ENCODE measurements at regions not wholly inside any gene's neighbourhood (a gene's known extent, or its start where the extent isn't known, plus 50 kb on each side); places are given as distances from the start of the nearest gene placed in this dataset.

DNA sequence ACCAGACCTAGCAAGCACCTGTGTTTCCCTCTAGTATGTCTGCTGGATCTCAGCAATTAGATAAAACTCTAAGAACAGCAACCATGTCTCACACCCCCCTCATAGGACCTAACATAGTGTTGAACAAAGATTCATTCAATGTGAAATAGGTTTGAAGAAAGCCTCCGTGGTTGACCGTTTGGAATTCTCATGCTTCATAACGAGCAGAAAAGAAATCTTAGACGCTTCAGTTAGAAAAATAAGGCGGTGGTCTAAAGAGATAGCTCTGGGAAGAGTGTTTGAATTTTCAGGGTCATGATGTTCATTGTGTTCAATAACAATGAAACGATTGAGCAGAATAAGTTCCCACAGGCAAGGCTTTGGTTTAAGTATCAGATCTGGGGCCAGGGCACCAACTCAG, 332.9 kb downstream of the COG6 start:
- Histone ChIP-seq H3K27me3 (ENCODE audit: control insufficient read depth, insufficient read depth, low read length) (no peaks in the 10 kb centered on the region), H3K4me1 (ENCODE audit: control insufficient read depth in 2 of 3, insufficient read depth in 2 of 3, low read depth in 1 of 3, low read length in 3 of 3) (no peaks in the 10 kb centered on the region), H3K4me3 (ENCODE audit: low read length in 3 of 3) (no peak overlapping the region), H3K27ac (ENCODE audit: low read depth in 2 of 2, low read length in 2 of 2) (no peak overlapping the region), H3K9ac (ENCODE audit: low read length in 3 of 3) (no peak overlapping the region), H3K9me3 (ENCODE audit: control insufficient read depth in 2 of 3, insufficient read depth in 1 of 3, low read length in 3 of 3) (no peaks in the 10 kb centered on the region), H3K36me3 (ENCODE audit: control insufficient read depth in 2 of 3, insufficient read depth in 3 of 3, low read length in 3 of 3) (no peaks in the 10 kb centered on the region)
- TF ChIP-seq, protein P1, sequence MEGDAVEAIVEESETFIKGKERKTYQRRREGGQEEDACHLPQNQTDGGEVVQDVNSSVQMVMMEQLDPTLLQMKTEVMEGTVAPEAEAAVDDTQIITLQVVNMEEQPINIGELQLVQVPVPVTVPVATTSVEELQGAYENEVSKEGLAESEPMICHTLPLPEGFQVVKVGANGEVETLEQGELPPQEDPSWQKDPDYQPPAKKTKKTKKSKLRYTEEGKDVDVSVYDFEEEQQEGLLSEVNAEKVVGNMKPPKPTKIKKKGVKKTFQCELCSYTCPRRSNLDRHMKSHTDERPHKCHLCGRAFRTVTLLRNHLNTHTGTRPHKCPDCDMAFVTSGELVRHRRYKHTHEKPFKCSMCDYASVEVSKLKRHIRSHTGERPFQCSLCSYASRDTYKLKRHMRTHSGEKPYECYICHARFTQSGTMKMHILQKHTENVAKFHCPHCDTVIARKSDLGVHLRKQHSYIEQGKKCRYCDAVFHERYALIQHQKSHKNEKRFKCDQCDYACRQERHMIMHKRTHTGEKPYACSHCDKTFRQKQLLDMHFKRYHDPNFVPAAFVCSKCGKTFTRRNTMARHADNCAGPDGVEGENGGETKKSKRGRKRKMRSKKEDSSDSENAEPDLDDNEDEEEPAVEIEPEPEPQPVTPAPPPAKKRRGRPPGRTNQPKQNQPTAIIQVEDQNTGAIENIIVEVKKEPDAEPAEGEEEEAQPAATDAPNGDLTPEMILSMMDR (IDR thresholded peaks at IDR 0.05; ENCODE audit: borderline replicate concordance, extremely low read depth, insufficient read depth), result no peak
- no peak for DNase-seq
- FAIRE-seq, result no peak
- intact Hi-C loops (cut with DNase I), result no loop called here

DNA sequence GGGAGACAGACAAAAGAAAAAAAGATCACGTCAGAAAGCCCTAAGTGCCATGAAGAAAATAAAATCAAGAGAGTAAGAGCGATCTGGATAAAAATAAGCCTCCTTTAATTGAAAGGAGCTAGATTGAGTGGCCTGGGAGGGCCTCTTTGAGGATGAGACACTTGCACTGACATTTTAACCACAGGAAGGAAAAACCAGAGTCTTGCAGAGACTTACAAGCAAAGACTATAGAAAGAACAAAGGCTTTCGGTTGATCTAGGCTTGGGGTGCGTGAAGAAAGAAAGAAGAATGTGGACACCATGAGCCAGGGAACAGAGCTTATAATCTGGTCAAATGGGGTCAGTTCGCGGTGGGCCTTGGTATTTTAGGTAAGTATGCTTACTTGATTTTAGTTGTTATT, 342.7 kb downstream of the COG6 start:
- FAIRE-seq (no peak), DNase-seq (no peak)
- Histone ChIP-seq H3K9me3 (ENCODE audit: control insufficient read depth in 2 of 3, insufficient read depth in 1 of 3, low read length in 3 of 3) (no peaks in the 10 kb centered on the region), H3K4me3 (ENCODE audit: low read length in 3 of 3) (no peak overlapping the region), H3K27me3 (ENCODE audit: control insufficient read depth, insufficient read depth, low read length) (no peaks in the 10 kb centered on the region), H3K27ac (ENCODE audit: low read depth in 2 of 2, low read length in 2 of 2) (no peak overlapping the region), H3K4me1 (ENCODE audit: control insufficient read depth in 2 of 3, insufficient read depth in 2 of 3, low read depth in 1 of 3, low read length in 3 of 3) (no peaks in the 10 kb centered on the region), H3K36me3 (ENCODE audit: control insufficient read depth in 2 of 3, insufficient read depth in 3 of 3, low read length in 3 of 3) (no peaks in the 10 kb centered on the region), H3K9ac (ENCODE audit: low read length in 3 of 3) (no peak overlapping the region)
- TF ChIP-seq, protein P1 (IDR thresholded peaks at IDR 0.05; ENCODE audit: borderline replicate concordance, extremely low read depth, insufficient read depth), result no peak
- intact Hi-C loops (cut with DNase I), result no loop called here

DNA sequence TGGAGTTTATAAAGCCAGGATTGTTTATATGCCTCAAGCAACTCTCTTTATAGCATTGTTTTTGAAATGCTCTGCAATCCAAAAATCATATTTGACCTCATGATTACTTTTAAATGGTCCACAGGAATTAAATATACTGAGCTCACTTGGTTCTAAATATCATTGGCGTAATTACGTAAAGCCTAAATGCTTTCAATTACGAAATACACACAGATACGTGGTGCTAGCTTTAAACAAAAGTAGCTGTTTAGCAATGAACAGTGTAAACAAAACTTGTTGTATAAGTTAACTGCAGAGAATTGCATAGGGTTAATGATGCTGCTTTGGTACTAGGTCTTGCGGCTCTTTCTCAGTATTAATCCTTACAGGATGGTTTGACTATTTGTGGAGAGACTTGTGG, 346.6 kb downstream of the COG6 start:
- Histone ChIP-seq H3K9me3 (ENCODE audit: control insufficient read depth in 2 of 3, insufficient read depth in 1 of 3, low read length in 3 of 3) (no peaks in the 10 kb centered on the region), H3K4me3 (ENCODE audit: low read length in 3 of 3) (no peak overlapping the region), H3K9ac (ENCODE audit: low read length in 3 of 3) (no peak overlapping the region), H3K27me3 (ENCODE audit: control insufficient read depth, insufficient read depth, low read length) (no peaks in the 10 kb centered on the region), H3K27ac (ENCODE audit: low read depth in 2 of 2, low read length in 2 of 2) (no peak overlapping the region), H3K4me1 (ENCODE audit: control insufficient read depth in 2 of 3, insufficient read depth in 2 of 3, low read depth in 1 of 3, low read length in 3 of 3) (no peaks in the 10 kb centered on the region), H3K36me3 (ENCODE audit: control insufficient read depth in 2 of 3, insufficient read depth in 3 of 3, low read length in 3 of 3) (no peaks in the 10 kb centered on the region)
- DNase-seq, result no peak
- FAIRE-seq, result no peak
- TF ChIP-seq, protein P1 (IDR thresholded peaks at IDR 0.05; ENCODE audit: borderline replicate concordance, extremely low read depth, insufficient read depth), result no peak
- intact Hi-C loops (cut with DNase I), result no loop called here

DNA sequence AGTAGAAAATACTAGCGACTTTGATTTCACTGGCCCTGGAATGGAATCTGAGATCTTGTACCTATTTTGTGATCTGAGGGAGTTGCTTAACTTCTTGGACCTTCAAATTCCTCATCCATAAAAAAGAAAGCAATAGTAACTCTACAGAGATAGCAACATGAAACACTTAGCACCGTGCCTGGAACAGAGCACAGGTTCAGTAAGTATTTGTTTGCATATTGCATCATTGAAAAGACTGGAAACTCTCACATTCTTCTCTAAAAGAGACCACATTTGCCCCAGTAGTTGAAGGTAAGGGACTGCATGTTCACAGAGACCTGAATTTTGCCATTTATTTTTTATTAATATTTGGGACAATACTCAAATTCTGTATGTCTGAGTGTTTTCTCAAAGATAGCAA, 358.1 kb downstream of the COG6 start:
- intact Hi-C loops (cut with DNase I), result no loop called here
- FAIRE-seq (no peak), DNase-seq (no peak)
- H3K27ac ChIP-seq (ENCODE audit: low read depth in 2 of 2, low read length in 2 of 2), result no peak overlapping the region
- no peaks in the 10 kb centered on the region for H3K27me3 ChIP-seq (ENCODE audit: control insufficient read depth, insufficient read depth, low read length)
- H3K36me3 ChIP-seq (ENCODE audit: control insufficient read depth in 2 of 3, insufficient read depth in 3 of 3, low read length in 3 of 3), result no peaks in the 10 kb centered on the region
- H3K4me1 ChIP-seq (ENCODE audit: control insufficient read depth in 2 of 3, insufficient read depth in 2 of 3, low read depth in 1 of 3, low read length in 3 of 3), result no peaks in the 10 kb centered on the region
- no peaks in the 10 kb centered on the region for H3K9me3 ChIP-seq (ENCODE audit: control insufficient read depth in 2 of 3, insufficient read depth in 1 of 3, low read length in 3 of 3)
- no peak overlapping the region for H3K9ac ChIP-seq (ENCODE audit: low read length in 3 of 3)
- H3K4me3 ChIP-seq (ENCODE audit: low read length in 3 of 3), result no peak overlapping the region
- TF ChIP-seq, protein P1 (IDR thresholded peaks at IDR 0.05; ENCODE audit: borderline replicate concordance, extremely low read depth, insufficient read depth), result no peak
